ENCODE measurements at regions not wholly inside any gene's neighbourhood (a gene's known extent, or its start where the extent isn't known, plus 50 kb on each side); places are given as distances from the start of the nearest gene placed in this dataset.

GRCh38 chr17:64787921-64788271 lies 125.8 kb upstream of the SMURF2 start (continued):
- no peak for TF ChIP-seq PRDM6 (tag by site-specific recombination; IDR thresholded peaks at IDR 0.05)
- TF ChIP-seq YY2 (tag by site-specific recombination; IDR thresholded peaks at IDR 0.05), result no peak
- TF ChIP-seq SALL2 (tag by site-specific recombination; IDR thresholded peaks at IDR 0.05; ENCODE audit: borderline replicate concordance), result no peak
- no peak for TF ChIP-seq ZNF701 (tag by site-specific recombination; IDR thresholded peaks at IDR 0.05)
- TF ChIP-seq ZNF521 (tag by site-specific recombination; IDR thresholded peaks at IDR 0.05), result no peak
- no peak for TF ChIP-seq ZNF555 (tag by site-specific recombination; conservative IDR thresholded peaks at IDR 0.05)

GRCh38 chr17:64787255-64787920 lies 125.3 kb upstream of the SMURF2 start:
- Histone ChIP-seq H3K4me3 (ENCODE audit: low read depth, low read length) (no peak overlapping the region), H3K36me3 (ENCODE audit: control insufficient read depth in 2 of 2, insufficient read depth in 1 of 2, low read length in 2 of 2) (peaks cover 0 to 31% of the 10 kb centered on the region in 2 experiments; a peak in 2 of 3 replicates), H3K9me3 (ENCODE audit: control insufficient read depth, insufficient read depth, low read depth, low read length) (no peaks in the 10 kb centered on the region), H3K4me1 (ENCODE audit: control insufficient read depth, insufficient read depth, low read length) (no peaks in the 10 kb centered on the region), H3K27ac (ENCODE audit: extremely low read depth, low read depth, low read length) (no peak overlapping the region)
- TF ChIP-seq ZNF449 (tag by site-specific recombination; IDR thresholded peaks at IDR 0.05) (no peak), KLF1 (tag by site-specific recombination; IDR thresholded peaks at IDR 0.05) (peak; percentile 53), ZNF830 (tag by site-specific recombination; IDR thresholded peaks at IDR 0.05; ENCODE audit: low read depth) (no peak), TCF7L2 (IDR thresholded peaks at IDR 0.05; ENCODE audit: borderline replicate concordance, low read depth, low read length) (no peak)
- POLR2A ChIA-PET, result no interaction called here
- CTCF ChIA-PET, result interaction anchor here (1.2 kb wide), 1 partner anchor 10 kb away, joined by 4 read pairs; no protein-coding TSS in a partner anchor

- ChIA-PET POLR2A (no interaction called here), CTCF (interaction anchor here (1.3 kb wide), 1 partner anchor 12 kb away, joined by 3 read pairs; no protein-coding TSS in a partner anchor)
- peaks cover 0 to 26% of the 10 kb centered on the region in 2 experiments; a peak in 2 of 3 replicates for H3K36me3 ChIP-seq (ENCODE audit: control insufficient read depth in 2 of 2, insufficient read depth in 1 of 2, low read length in 2 of 2)
- no peak overlapping the region for H3K4me3 ChIP-seq (ENCODE audit: low read depth, low read length)
- H3K27ac ChIP-seq (ENCODE audit: extremely low read depth, low read depth, low read length), result no peak overlapping the region
- no peaks in the 10 kb centered on the region for H3K4me1 ChIP-seq (ENCODE audit: control insufficient read depth, insufficient read depth, low read length)
- H3K9me3 ChIP-seq (ENCODE audit: control insufficient read depth, insufficient read depth, low read depth, low read length), result no peaks in the 10 kb centered on the region
- TF ChIP-seq MYNN (tag by site-specific recombination; IDR thresholded peaks at IDR 0.05; ENCODE audit: borderline replicate concordance), result no peak
- TF ChIP-seq ZNF341 (tag by site-specific recombination; IDR thresholded peaks at IDR 0.05; ENCODE audit: low read depth), result no peak
- TF ChIP-seq KLF1 (tag by site-specific recombination; IDR thresholded peaks at IDR 0.05), result peak; percentile 53
Observed at GRCh38 chr17:64786337-64786736, 124.2 kb upstream of the SMURF2 start.

GRCh38 chr17:64785011-64785421 lies 122.9 kb upstream of the SMURF2 start:
- Histone ChIP-seq H3K4me1 (ENCODE audit: control insufficient read depth, insufficient read depth, low read length) (no peaks in the 10 kb centered on the region), H3K4me3 (ENCODE audit: low read depth, low read length) (no peak overlapping the region), H3K36me3 (ENCODE audit: control insufficient read depth in 2 of 2, insufficient read depth in 1 of 2, low read length in 2 of 2) (peaks cover 0 to 26% of the 10 kb centered on the region in 2 experiments; a peak in 2 of 3 replicates), H3K27ac (ENCODE audit: extremely low read depth, low read depth, low read length) (no peak overlapping the region), H3K9me3 (ENCODE audit: control insufficient read depth, insufficient read depth, low read depth, low read length) (no peaks in the 10 kb centered on the region)
- ChIA-PET POLR2A (no interaction called here), CTCF (interaction anchor here (0.6 to 1.3 kb wide), 2 partner anchors 9 to 11 kb away, joined by 3 read pairs; no protein-coding TSS in a partner anchor)
- TF ChIP-seq ZNF513 (tag by site-specific recombination; IDR thresholded peaks at IDR 0.05) (no peak), ZNF701 (tag by site-specific recombination; IDR thresholded peaks at IDR 0.05) (no peak), ZNF280D (tag by site-specific recombination; IDR thresholded peaks at IDR 0.05) (no peak), ZFP41 (tag by site-specific recombination; IDR thresholded peaks at IDR 0.05; ENCODE audit: borderline replicate concordance) (no peak)
